SJSA1 (cell line): ENCODE measurements at regions not wholly inside any gene's neighbourhood (a gene's known extent, or its start where the extent isn't known, plus 50 kb on each side); places are given as distances from the start of the nearest gene placed in this dataset.
"Not testable (repeated sequence)": the region's sequence is repeated elsewhere in the genome, so short reads cannot be mapped to it uniquely, and the experiment has no call there.

Experiments used
- DNase-seq, 2 experiments: peaks; one replicate each; pipeline ENCODE4 v3.0.0-alpha.2; 2015 to 2020; ENCODE audit warnings: low spot score in 2 of 2, low read depth in 1 of 2
- H3K27ac ChIP-seq: fragments of 250-450 bp; sonication (Bioruptor Pico); 2 replicates; pipeline ENCODE4 v1.5.1; 2020; ENCODE audit warnings: mild to moderate bottlenecking, moderate library complexity
- H3K27me3 ChIP-seq: fragments of 250-450 bp; sonication (Bioruptor Pico); replicated peaks from 2 replicates; pipeline ENCODE4 v1.5.1; 2020; ENCODE audit warnings: mild to moderate bottlenecking, moderate library complexity
- H3K36me3 ChIP-seq: fragments of 250-450 bp; sonication (Bioruptor Pico); 2 replicates; pipeline ENCODE4 v1.5.1; 2020; ENCODE audit warnings: mild to moderate bottlenecking
- H3K4me1 ChIP-seq: fragments of 250-450 bp; sonication (Bioruptor Pico); replicated peaks from 2 replicates; pipeline ENCODE4 v1.6.1; 2021; ENCODE audit warnings: mild to moderate bottlenecking
- H3K4me3 ChIP-seq: fragments of 250-450 bp; sonication (Bioruptor Pico); 2 replicates; pipeline ENCODE4 v1.5.1; 2020; ENCODE audit warnings: mild to moderate bottlenecking
- H3K9me3 ChIP-seq: fragments of 250-450 bp; sonication (Bioruptor Pico); replicated peaks from 2 replicates; pipeline ENCODE4 v1.5.1; 2020; ENCODE audit warnings: mild to moderate bottlenecking

DNA sequence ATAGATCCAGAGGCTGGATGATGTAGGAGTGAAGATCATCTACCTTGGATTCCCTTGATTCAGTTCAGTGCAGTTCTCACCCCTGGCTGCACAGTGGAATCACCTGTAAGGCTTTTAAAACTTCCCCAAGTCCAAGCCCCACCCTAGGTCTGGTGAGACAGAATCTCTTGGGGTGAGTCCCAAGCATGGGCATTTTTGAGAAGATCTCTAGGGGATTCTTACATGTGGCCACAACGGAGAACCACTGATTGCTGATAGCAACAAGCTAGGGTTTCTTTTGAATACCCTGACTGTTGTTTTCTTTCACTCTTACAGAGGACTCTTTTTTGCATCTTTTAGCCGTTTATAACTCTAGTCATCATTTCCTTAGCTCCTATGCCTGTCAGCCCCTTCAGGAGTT, 204.9 kb upstream of the RASGRP1 start:
- Histone ChIP-seq H3K27me3 (no peaks in the 10 kb centered on the region), H3K9me3 (no peaks in the 10 kb centered on the region), H3K27ac (no peak overlapping the region), H3K36me3 (no peaks in the 10 kb centered on the region), H3K4me1 (peaks cover 7% of the 10 kb centered on the region; the same call in 1 of the 2 replicates), H3K4me3 (no peak overlapping the region)
- DNase-seq = no peak

DNA sequence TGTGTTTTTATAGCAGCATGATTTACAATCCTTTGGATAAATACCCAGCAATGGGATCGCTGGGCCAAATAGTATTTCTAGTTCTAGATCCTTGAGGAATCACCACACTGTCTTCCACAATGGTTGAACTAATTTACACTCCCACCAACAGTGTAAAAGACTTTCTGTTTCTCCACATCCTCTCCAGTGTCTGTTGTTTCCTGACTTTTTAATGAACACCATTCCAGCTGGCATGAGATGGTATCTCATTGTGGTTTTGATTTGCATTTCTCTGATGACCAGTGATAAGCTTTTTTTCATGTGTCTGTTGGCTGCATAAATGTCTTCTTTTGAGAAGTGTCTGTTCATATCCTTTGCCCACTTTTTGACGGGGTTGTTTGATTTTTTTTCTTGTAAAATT, 209.5 kb upstream of the RASGRP1 start:
- H3K27me3 ChIP-seq, H3K36me3 ChIP-seq, H3K4me3 ChIP-seq, H3K4me1 ChIP-seq, H3K27ac ChIP-seq, H3K9me3 ChIP-seq, DNase-seq: not testable (repeated sequence)

DNA sequence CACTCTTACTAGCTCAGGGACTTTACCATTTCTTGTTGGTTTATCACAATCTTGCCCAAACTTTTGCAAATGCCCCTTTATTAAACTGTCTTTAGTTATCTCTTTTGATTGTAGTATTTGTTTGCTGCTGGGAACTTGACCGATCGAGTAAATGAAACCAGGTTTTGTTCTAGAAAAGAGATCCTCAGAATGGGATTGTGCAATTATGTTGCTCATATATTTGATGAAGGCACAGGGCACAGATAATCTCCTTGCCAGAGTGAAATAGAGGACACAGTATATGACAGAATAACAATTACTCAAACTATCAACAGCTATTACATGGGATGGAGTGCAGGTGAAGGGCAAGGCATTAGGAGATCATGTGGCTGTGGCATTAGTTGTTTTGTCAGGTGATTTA, 216.6 kb upstream of the RASGRP1 start:
- no peak for DNase-seq
- H3K36me3 ChIP-seq = no peaks in the 10 kb centered on the region
- no peaks in the 10 kb centered on the region; the same call in 1 of the 2 replicates for H3K9me3 ChIP-seq
- H3K27me3 ChIP-seq = no peaks in the 10 kb centered on the region
- H3K4me1 ChIP-seq = no peaks in the 10 kb centered on the region
- no peak overlapping the region for H3K4me3 ChIP-seq
- no peak overlapping the region for H3K27ac ChIP-seq

DNA sequence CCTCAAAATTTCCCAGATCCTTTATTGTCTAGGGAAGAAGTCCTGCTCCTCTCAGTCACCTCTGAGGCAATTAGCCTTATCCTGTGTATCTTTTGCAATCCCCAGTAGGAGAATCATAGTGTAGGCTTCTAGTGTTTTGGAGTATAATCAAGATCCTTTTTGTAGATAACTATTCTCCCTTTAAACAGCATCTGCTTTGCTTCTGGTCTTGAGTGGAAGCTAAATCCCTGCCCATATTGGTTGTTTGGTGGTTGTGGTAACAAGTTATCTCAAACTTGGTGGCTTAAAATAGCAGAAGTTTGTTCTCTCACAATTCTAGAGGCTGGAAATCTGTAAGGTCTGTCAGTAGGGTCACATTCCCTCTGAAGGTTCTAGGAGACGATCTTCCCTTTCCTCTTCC, 217.5 kb upstream of the RASGRP1 start:
- H3K27ac ChIP-seq = no peak overlapping the region
- DNase-seq = no peak
- no peaks in the 10 kb centered on the region for H3K36me3 ChIP-seq
- H3K4me3 ChIP-seq = no peak overlapping the region
- H3K9me3 ChIP-seq = no peaks in the 10 kb centered on the region; the same call in 1 of the 2 replicates
- H3K27me3 ChIP-seq = no peaks in the 10 kb centered on the region
- H3K4me1 ChIP-seq = no peaks in the 10 kb centered on the region

DNA sequence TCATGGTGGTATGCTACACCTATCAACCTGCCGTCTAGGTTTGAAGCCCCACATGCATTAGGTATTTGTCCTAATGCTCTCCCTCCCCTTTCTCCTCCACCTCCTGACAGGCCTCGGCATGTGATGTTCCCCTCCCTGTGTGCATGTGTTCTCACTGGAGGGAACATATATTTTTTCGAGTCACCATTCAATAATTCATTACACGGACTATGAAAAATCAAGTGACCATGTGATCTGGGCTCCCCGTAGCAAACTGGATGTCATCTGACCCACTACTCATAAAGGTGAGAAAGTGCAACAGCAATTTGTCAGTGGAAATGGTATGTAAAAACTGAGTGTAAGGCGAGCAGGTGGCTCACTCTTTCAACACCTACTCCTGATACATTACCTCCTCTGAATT, 224.3 kb upstream of the RASGRP1 start:
- no peak for DNase-seq
- H3K4me1 ChIP-seq = no peaks in the 10 kb centered on the region

DNA sequence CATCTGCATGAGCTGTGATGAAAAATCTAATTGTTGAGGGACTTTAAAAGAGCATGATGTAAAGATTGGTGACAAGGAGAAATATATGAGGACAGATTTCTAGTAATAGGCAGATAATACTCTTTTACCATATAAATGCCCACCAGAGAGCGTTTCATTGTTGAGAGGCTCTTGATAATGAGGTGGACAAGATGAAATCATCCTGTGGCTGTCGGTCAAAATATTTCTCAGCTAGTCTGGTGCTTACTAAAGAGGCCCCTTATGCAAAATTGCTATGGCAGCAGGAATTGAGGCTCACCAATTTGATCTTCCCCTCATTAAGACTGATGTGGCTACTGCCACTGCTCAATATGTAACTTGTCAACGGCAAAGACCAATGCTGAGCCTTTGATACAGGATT, 225.0 kb upstream of the RASGRP1 start:
- Histone ChIP-seq H3K9me3 (no peaks in the 10 kb centered on the region), H3K27ac (no peak overlapping the region), H3K27me3 (no peaks in the 10 kb centered on the region), H3K36me3 (no peaks in the 10 kb centered on the region), H3K4me3 (no peak overlapping the region), H3K4me1 (no peaks in the 10 kb centered on the region)
- DNase-seq = no peak

More for the DNA sequence above, 224.3 kb upstream of the RASGRP1 start:
- H3K9me3 ChIP-seq = no peaks in the 10 kb centered on the region
- no peak overlapping the region for H3K4me3 ChIP-seq
- H3K36me3 ChIP-seq = no peaks in the 10 kb centered on the region
- no peaks in the 10 kb centered on the region for H3K27me3 ChIP-seq
- no peak overlapping the region for H3K27ac ChIP-seq

DNA sequence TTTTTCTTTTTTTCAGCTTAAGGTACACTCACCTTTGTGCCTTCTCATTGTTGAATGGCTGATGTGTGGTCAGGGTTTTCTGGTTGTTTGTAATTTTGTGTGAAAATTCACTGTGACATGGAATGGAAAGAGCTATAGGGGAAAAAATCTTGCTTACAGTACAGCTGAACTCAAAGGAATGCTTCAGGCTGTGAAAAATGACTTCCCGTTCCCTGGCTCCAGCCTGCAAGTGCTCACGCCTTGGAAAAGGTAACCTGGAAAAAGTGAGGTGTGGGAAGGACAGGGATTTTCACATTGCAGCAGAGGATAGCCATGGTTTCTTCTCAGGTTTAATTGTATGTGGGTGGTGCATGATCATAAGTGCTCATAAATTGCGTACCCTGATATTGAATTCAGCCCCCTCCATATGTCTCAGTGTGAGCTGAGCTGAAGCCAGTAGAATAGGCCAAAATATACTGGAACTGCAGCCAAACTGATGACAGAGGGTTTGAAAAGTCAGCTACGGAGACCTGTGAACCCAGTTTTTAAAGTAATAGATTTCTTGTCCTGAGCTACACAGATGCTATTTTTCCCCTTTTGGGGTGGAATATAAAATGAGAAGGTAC, 228.7 kb upstream of the RASGRP1 start:
- H3K4me3 ChIP-seq = no peak overlapping the region
- no peaks in the 10 kb centered on the region for H3K4me1 ChIP-seq
- H3K9me3 ChIP-seq = no peaks in the 10 kb centered on the region
- no peak for DNase-seq
- no peak overlapping the region for H3K27ac ChIP-seq
- no peaks in the 10 kb centered on the region for H3K36me3 ChIP-seq
- no peaks in the 10 kb centered on the region for H3K27me3 ChIP-seq

DNA sequence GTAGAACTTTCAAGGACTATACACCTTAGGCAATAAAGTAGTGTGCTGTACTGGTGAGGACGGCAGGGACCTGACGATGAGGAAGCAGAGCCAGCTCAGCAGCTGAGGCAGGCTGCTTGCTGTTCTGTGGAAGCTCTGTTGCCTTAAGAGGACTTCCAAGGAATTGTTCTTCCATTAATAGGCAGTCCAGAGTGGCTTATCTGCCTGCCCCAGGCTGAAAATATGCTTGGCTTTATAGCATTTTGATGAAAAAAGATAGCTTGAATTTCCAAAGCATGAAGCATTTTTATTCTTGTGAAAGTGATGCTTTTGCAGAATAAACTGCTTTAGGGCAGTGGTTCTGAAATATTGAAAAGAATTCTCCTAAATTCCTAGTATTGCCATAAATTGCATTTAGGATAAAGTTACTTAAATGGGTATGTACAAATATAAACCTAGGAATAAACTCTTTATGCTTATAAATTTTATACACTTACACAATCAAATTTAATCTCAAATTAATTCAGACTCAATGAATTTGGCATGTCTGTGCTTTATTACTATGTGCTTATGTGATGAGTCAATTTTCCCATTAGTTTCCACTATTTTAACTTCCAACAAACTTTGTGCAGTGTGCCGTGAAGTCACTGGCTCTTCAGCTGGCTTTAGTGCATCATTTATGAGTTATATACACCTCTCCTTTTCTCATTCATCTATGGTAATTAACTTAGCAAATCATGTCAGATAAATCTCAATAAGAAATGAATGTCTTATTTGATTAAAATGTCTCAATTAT, 231.0 kb upstream of the RASGRP1 start:
- DNase-seq = no peak
- no peaks in the 10 kb centered on the region for H3K4me1 ChIP-seq
- H3K9me3 ChIP-seq = no peaks in the 10 kb centered on the region
- H3K27me3 ChIP-seq = no peaks in the 10 kb centered on the region
- no peak overlapping the region for H3K4me3 ChIP-seq
- no peak overlapping the region for H3K27ac ChIP-seq
- no peaks in the 10 kb centered on the region for H3K36me3 ChIP-seq

DNA sequence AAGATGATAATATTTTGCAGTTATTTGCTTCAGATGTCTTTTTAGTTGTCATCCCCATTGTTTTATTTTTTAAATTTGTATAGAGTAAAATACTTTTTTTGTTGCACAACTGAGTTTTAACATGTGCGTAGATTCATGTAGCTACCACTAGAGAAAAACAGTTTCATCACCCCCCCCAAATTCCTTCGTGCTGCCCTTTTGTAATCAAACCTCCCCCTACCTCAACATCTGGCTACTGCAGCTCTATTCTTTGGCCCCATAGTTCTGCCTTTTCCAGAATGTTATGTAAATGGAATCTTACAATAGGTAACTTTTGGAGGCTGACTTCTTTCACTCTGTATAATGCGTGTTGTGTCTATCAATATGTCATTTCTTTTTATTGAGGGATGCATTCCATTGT, 232.0 kb upstream of the RASGRP1 start:
- no peak overlapping the region for H3K4me3 ChIP-seq
- H3K27ac ChIP-seq = no peak overlapping the region
- H3K9me3 ChIP-seq = no peaks in the 10 kb centered on the region
- DNase-seq = no peak
- H3K4me1 ChIP-seq = no peaks in the 10 kb centered on the region
- no peaks in the 10 kb centered on the region for H3K27me3 ChIP-seq
- H3K36me3 ChIP-seq = no peaks in the 10 kb centered on the region

DNA sequence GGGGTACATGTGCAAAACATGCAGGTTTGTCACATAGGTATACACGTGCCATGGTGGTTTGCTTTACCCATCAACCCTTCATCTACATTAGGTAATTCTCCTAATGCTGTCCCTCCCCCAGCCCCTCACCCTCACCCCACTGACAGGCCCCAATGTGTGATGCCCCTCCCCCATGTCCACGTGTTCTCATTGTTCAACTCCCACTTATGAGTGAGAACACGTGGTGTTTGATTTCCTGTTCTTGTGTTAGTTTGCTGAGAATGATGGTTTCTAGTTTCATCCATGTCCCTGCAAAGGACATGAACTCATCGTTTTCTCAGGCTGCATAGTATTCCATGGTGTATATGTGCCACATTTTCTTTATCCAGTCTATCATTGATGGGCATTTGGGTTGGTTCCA, 232.9 kb upstream of the RASGRP1 start:
- not testable (repeated sequence) for DNase-seq, H3K4me1 ChIP-seq, H3K9me3 ChIP-seq, H3K36me3 ChIP-seq, H3K27ac ChIP-seq, H3K27me3 ChIP-seq, H3K4me3 ChIP-seq

DNA sequence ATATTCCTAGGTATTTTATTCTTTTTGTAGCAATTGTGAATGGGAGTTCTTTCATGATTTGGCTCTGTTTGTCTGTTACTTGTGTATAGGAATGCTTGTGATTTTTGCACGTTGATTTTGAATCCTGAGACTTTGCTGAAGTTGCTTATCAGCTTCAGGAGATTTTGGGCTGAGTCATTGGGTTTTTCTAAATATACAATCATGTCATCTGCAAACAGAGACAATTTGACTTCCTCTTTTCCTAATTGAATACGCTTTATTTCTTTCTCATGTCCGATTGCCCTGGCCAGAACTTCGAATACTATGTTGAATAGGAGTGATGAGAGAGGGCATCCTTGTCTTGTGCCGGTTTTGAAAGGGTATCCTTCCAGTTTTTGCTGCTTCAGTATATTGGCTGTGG, 234.6 kb upstream of the RASGRP1 start:
- not testable (repeated sequence) for DNase-seq

DNA sequence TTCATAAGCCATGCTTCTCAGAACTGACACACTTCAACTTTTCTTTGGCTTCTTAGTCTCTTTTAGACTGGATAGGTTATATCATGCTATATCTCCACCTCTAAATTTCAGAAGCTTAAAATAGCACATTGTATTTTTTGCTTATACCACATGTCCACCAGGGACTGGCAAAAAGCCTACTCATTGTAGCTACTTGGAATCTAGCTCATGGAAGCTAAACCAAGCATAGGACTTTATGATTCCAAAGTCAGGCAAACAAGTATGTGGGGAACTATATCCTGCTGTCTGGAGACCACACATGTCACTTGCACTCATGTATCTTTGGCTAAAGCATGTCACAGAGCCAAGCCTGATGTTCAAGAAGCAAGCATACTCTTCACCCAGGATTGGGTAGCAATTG, 245.0 kb upstream of the RASGRP1 start:
- H3K4me3 ChIP-seq = no peak overlapping the region
- DNase-seq = peak in 1 of 2 experiments; percentile 32
- no peaks in the 10 kb centered on the region for H3K27me3 ChIP-seq
- H3K9me3 ChIP-seq = no peaks in the 10 kb centered on the region
- H3K4me1 ChIP-seq = peaks cover 20% of the 10 kb centered on the region
- H3K27ac ChIP-seq = peak overlapping the region; percentile 21
- H3K36me3 ChIP-seq = no peaks in the 10 kb centered on the region

More for the DNA sequence above, 234.6 kb upstream of the RASGRP1 start:
- H3K27ac ChIP-seq, H3K4me1 ChIP-seq, H3K36me3 ChIP-seq, H3K9me3 ChIP-seq, H3K4me3 ChIP-seq, H3K27me3 ChIP-seq: not testable (repeated sequence)

DNA sequence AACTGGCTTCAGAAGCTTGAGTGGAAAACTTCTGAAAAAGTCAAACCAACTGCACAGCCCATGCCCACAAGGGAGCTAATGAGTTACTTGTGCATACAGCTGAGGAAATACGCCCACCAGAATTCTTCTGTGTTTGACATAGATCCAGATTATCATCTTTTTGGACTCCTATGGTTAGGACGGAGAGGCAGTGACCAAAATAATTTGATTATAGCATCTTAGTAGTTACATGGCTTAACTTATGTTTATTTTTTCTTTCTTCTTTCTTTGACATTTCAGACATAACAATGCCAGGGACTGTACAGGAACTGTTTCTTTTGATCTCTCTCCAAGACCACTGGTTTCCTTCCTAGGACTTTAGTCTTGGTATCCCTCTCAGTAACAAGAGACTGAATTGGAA, 246.1 kb upstream of the RASGRP1 start:
- peaks cover 20% of the 10 kb centered on the region for H3K4me1 ChIP-seq
- no peak overlapping the region for H3K4me3 ChIP-seq
- no peak overlapping the region for H3K27ac ChIP-seq
- no peaks in the 10 kb centered on the region for H3K36me3 ChIP-seq
- no peaks in the 10 kb centered on the region for H3K9me3 ChIP-seq
- DNase-seq = peak in 1 of 2 experiments; percentile 11
- no peaks in the 10 kb centered on the region for H3K27me3 ChIP-seq

DNA sequence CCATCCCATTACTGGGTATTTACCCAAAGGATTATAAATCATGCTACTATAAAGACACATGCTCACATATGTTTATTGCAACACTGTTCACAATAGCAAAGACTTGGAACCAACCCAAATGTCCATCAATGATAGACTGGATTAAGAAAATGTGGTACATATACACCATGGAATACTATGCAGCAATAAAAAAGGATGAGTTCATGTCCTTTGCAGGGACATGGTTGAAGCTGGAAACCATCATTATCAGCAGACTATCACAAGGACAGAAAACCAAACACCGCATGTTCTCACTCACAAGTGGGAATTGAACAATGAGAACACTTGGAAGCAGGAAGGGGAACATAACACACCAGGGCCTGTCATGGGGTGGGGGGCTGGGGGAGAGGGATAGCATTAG, 249.6 kb upstream of the RASGRP1 start:
- H3K36me3 ChIP-seq, H3K4me3 ChIP-seq, DNase-seq, H3K9me3 ChIP-seq, H3K27me3 ChIP-seq, H3K27ac ChIP-seq: not testable (repeated sequence)
- peaks cover 23% of the 10 kb centered on the region for H3K4me1 ChIP-seq
